PFSK-1 (cell line): ENCODE measurements at regions not wholly inside any gene's neighbourhood (a gene's known extent, or its start where the extent isn't known, plus 50 kb on each side); places are given as distances from the start of the nearest gene placed in this dataset.

Source experiments
- POLR2AphosphoS5 ChIP-seq: IDR thresholded peaks from 2 replicates; pipeline ENCODE4 v1.6.1; 2012; ENCODE audit warnings: low read depth, mild to moderate bottlenecking, control low read depth, low read length, moderate library complexity
- SIN3A ChIP-seq: IDR thresholded peaks from 2 replicates; pipeline ENCODE4 v1.6.1; 2012; ENCODE audit warnings: mild to moderate bottlenecking, low read length, moderate library complexity, borderline replicate concordance; ENCODE audit not compliant: insufficient read depth
- TAF1 ChIP-seq: IDR thresholded peaks from 2 replicates; pipeline ENCODE4 v1.6.1; 2012; ENCODE audit warnings: low read length, control low read depth, borderline replicate concordance; ENCODE audit not compliant: insufficient read depth

DNA sequence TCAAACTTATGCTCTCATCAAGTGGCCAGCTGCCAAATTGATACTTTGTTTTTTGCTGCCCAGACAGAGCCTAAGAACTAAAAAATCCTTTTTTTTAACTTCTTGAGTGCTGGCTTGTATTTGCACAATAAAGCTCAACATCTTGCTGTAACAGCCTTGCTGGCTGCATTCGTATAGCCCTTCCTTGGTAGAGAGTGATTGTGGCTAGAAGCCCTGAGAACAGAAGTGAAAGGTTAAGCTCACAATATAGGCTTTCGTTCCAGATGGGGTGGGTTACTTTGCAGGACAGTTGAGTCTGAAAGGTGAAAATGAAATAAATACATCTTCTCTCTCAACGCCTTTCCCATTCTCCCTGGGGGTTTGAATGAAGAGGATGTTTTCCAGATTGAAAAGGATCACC lies 278.8 kb downstream of the HS3ST3B1 start:
- TF ChIP-seq POLR2AphosphoS5 (no peak), TAF1 (no peak), SIN3A (no peak)
